C4-2B (cell line): ENCODE measurements at regions not wholly inside any gene's neighbourhood (a gene's known extent, or its start where the extent isn't known, plus 50 kb on each side); places are given as distances from the start of the nearest gene placed in this dataset.
"Not testable (repeated sequence)": the region's sequence is repeated elsewhere in the genome, so short reads cannot be mapped to it uniquely, and the experiment has no call there.

Source experiments
- H3K27ac ChIP-seq: fragments of 450-650 bp; 2 replicates; pipeline ENCODE4 v1.5.1; 2017
- ZFX ChIP-seq: fragments of 450-650 bp; IDR thresholded peaks from 2 replicates; pipeline ENCODE4 v1.6.1; 2017
- TF ChIP-seq, protein P1 (sequence below): fragments of 450-650 bp; conservative IDR thresholded peaks from 2 replicates; pipeline ENCODE4 v1.5.1; 2017; ENCODE audit warnings: mild to moderate bottlenecking

GRCh38 chr5:166786178-166786577, 1505.3 kb upstream of the WWC1 start:
- peak overlapping the region; percentile 15; the same call in 1 of the 2 replicates for H3K27ac ChIP-seq
- TF ChIP-seq, protein P1, sequence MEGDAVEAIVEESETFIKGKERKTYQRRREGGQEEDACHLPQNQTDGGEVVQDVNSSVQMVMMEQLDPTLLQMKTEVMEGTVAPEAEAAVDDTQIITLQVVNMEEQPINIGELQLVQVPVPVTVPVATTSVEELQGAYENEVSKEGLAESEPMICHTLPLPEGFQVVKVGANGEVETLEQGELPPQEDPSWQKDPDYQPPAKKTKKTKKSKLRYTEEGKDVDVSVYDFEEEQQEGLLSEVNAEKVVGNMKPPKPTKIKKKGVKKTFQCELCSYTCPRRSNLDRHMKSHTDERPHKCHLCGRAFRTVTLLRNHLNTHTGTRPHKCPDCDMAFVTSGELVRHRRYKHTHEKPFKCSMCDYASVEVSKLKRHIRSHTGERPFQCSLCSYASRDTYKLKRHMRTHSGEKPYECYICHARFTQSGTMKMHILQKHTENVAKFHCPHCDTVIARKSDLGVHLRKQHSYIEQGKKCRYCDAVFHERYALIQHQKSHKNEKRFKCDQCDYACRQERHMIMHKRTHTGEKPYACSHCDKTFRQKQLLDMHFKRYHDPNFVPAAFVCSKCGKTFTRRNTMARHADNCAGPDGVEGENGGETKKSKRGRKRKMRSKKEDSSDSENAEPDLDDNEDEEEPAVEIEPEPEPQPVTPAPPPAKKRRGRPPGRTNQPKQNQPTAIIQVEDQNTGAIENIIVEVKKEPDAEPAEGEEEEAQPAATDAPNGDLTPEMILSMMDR, result no peak
- TF ChIP-seq ZFX, result no peak

GRCh38 chr5:166786889-166787288, 1504.6 kb upstream of the WWC1 start:
- TF ChIP-seq, protein P1, result no peak
- TF ChIP-seq ZFX, result no peak

DNA sequence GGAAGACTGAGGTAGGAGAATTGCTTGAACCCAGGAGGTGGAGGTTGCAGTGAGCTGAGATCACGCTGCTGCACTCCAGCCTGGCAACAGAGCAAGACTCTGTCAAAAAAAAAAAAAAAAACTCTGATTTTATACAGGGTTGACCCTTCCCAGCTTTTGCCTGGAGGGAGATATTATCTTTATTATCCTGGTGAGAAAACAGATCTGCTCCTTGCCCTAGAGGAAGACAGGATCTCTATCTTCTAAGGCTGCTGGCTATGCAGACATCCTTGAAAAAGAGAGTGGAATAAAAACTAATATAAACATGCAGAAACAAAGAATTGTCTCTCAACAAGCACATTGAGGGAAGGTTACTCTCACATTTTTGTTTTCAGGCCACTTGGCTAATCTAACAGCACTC, 1503.4 kb upstream of the WWC1 start:
- H3K27ac ChIP-seq, result peak overlapping the region; percentile 79
- TF ChIP-seq ZFX, result no peak

More at GRCh38 chr5:166786889-166787288, 1504.6 kb upstream of the WWC1 start:
- H3K27ac ChIP-seq, result peak overlapping the region; percentile 15; the same call in 1 of the 2 replicates

- TF ChIP-seq, protein P1, result no peak
- TF ChIP-seq ZFX, result no peak
- no peak overlapping the region for H3K27ac ChIP-seq
Measured at GRCh38 chr5:166795756-166796155, 1495.7 kb upstream of the WWC1 start.

DNA sequence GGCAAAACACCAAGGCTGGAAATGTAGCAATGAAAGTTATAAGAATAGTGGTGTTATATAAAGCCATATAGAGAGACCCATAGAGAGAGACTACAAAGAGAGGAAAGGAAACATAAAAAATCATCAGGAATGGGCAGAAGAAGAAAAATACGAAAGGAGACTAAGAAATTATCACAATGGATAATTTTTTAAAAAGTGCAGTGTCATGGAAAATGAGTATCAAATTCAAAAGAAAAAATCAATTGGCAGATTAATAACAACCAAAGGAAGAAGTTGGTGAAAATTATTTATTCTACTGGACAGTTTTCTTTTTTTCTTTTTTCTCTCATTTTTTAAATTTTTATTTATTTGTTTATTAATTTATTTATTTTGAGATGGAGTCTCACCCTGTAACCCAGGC, 1488.4 kb upstream of the WWC1 start:
- TF ChIP-seq ZFX, result no peak
- TF ChIP-seq, protein P1, result no peak
- H3K27ac ChIP-seq, result no peak overlapping the region

GRCh38 chr5:166804223-166804622, 1487.2 kb upstream of the WWC1 start:
- not testable (repeated sequence) for H3K27ac ChIP-seq

DNA sequence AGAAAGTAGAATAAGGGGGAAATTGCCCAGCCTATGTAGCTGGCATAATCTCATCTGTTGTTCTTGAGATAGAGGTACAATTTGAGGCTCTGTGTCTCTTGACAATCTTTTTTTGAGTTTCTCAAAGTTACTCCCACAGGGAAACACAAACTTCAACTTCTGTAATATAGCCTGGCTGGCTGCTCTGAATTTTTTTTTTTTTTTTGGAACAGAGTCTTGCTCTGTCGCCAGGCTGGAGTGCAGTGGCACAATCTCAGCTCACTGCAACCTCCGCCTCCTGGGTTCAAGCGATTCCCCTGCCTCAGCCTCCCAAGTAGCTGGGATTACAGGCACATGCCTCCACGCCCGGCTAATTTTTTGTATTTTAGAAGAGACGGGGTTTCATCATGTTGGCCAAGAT, 1486.8 kb upstream of the WWC1 start:
- H3K27ac ChIP-seq, result not testable (repeated sequence)

- not testable (repeated sequence) for H3K27ac ChIP-seq
Measured at GRCh38 chr5:166810093-166810658, 1481.3 kb upstream of the WWC1 start.

GRCh38 chr5:166810721-166811120, 1480.7 kb upstream of the WWC1 start:
- no peak overlapping the region for H3K27ac ChIP-seq
- TF ChIP-seq, protein P1, result no peak
- no peak for TF ChIP-seq ZFX

GRCh38 chr5:166823360-166823759, 1468.1 kb upstream of the WWC1 start:
- no peak overlapping the region for H3K27ac ChIP-seq
- no peak for TF ChIP-seq ZFX
- TF ChIP-seq, protein P1, result no peak
